Tibial nerve (tissue), 3 donors: ENCODE measurements at regions not wholly inside any gene's neighbourhood (a gene's known extent, or its start where the extent isn't known, plus 50 kb on each side); places are given as distances from the start of the nearest gene placed in this dataset.

Experiments used
- POLR2A ChIP-seq, 2 donors: fragments of 450-650 bp; IDR thresholded peaks; one replicate each; pipeline ENCODE4 v1.6.1; 2017; ENCODE audit warnings: antibody characterized with exemption in 2 of 2, mild to moderate bottlenecking in 2 of 2, moderate library complexity in 2 of 2
- TF ChIP-seq, protein P1 (sequence below), 5 experiments: fragments of 200-600 bp in 3 of 5; fragments of 450-650 bp in 2 of 5; sonication (generic) in 3 of 5; IDR thresholded peaks; one replicate each; pipeline ENCODE4 v1.5.1; 2016 to 2019; ENCODE audit warnings: antibody characterized with exemption in 5 of 5, mild to moderate bottlenecking in 3 of 5, moderate library complexity in 2 of 5

- TF ChIP-seq, protein P1, sequence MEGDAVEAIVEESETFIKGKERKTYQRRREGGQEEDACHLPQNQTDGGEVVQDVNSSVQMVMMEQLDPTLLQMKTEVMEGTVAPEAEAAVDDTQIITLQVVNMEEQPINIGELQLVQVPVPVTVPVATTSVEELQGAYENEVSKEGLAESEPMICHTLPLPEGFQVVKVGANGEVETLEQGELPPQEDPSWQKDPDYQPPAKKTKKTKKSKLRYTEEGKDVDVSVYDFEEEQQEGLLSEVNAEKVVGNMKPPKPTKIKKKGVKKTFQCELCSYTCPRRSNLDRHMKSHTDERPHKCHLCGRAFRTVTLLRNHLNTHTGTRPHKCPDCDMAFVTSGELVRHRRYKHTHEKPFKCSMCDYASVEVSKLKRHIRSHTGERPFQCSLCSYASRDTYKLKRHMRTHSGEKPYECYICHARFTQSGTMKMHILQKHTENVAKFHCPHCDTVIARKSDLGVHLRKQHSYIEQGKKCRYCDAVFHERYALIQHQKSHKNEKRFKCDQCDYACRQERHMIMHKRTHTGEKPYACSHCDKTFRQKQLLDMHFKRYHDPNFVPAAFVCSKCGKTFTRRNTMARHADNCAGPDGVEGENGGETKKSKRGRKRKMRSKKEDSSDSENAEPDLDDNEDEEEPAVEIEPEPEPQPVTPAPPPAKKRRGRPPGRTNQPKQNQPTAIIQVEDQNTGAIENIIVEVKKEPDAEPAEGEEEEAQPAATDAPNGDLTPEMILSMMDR (IDR thresholded peaks at IDR 0.05) = no peak
- TF ChIP-seq POLR2A (IDR thresholded peaks at IDR 0.05) = no peak
These were observed 559.4 kb downstream of the DNAH5 start for GRCh38 chr5:13385066-13385465.
